Right lobe of liver (tissue), 6 donors: ENCODE measurements at regions not wholly inside any gene's neighbourhood (a gene's known extent, or its start where the extent isn't known, plus 50 kb on each side); places are given as distances from the start of the nearest gene placed in this dataset.
"Not testable (repeated sequence)": the region's sequence is repeated elsewhere in the genome, so short reads cannot be mapped to it uniquely, and the experiment has no call there.

ENCODE experiments used
- ATAC-seq, 4 donors: fragments of 200-7000 bp; cut with Tn5 transposase; one replicate each; pipeline ENCODE4 v1.9.1; 2020; ENCODE audit warnings: mild to moderate bottlenecking in 4 of 4, moderate library complexity in 4 of 4
- DNase-seq, 3 donors: peaks; one replicate each; pipeline ENCODE4 v3.0.0-alpha.2; 2020
- H3K27ac ChIP-seq, 3 donors: fragments of 200-600 bp; one replicate each; pipeline ENCODE4 v1.8.0; 2022
- H3K27me3 ChIP-seq, 2 donors: fragments of 200-600 bp; one replicate each; pipeline ENCODE4 v1.8.0; 2022
- H3K36me3 ChIP-seq, 4 donors: fragments of 200-600 bp; sonication (generic) in 1 of 4; one replicate each; pipeline versions ENCODE4 v1.5.1 to v1.8.0; 2017 to 2022; ENCODE audit warnings: control low read depth in 1 of 4
- H3K4me1 ChIP-seq, 4 donors: fragments of 200-600 bp; sonication (generic) in 1 of 4; one replicate each; pipeline versions ENCODE4 v1.5.1 to v1.8.0; 2017 to 2022; ENCODE audit warnings: control low read depth in 1 of 4
- H3K4me3 ChIP-seq, 3 donors: fragments of 200-600 bp; one replicate each; pipeline ENCODE4 v1.8.0; 2022
- H3K9me3 ChIP-seq, 4 donors: fragments of 200-600 bp; sonication (generic) in 1 of 4; one replicate each; pipeline versions ENCODE4 v1.5.1 to v1.8.0; 2017 to 2022; ENCODE audit warnings: control low read depth in 1 of 4
- POLR2A ChIP-seq: fragments of 450-650 bp; IDR thresholded peaks from one replicate; pipeline ENCODE4 v1.6.1; 2017; ENCODE audit warnings: antibody characterized with exemption, mild to moderate bottlenecking
- WGBS: methylation state at CpG from one replicate; pipeline ENCODE4 v1.1.6; 2018; ENCODE audit warnings: low coverage, low lambda C conversion rate; ENCODE audit not compliant: insufficient coverage; ENCODE audit errors: missing lambda C conversion rate; 5-methylcytosine and 5-hydroxymethylcytosine counted together
- intact Hi-C, 2 donors: fragments of 100-400 bp; cut with DNase I; formaldehyde crosslinking; loops; one replicate each; pipeline versions ENCODE4 v1.11.2 to v1.14.1; 2022
- TF ChIP-seq, protein P1 (sequence below), 4 donors: fragments of 200-600 bp in 3 of 4; fragments of 450-650 bp in 1 of 4; IDR thresholded peaks; one replicate each; pipeline versions ENCODE4 v1.5.1 to v1.8.0; 2016 to 2022; ENCODE audit warnings: antibody characterized with exemption in 4 of 4, mild to moderate bottlenecking in 2 of 4
- donor health status: DM: no; HTN: yes; CAD: no.
- donor health status: DM: no; HTN: no; CAD: no.
- donor health status: DM: no; HTN: no; CAD: no.
- donor health status: DM: no; HTN: yes; CAD: no.
- donor health status: DM: no; HTN: yes; CAD: no.

DNA sequence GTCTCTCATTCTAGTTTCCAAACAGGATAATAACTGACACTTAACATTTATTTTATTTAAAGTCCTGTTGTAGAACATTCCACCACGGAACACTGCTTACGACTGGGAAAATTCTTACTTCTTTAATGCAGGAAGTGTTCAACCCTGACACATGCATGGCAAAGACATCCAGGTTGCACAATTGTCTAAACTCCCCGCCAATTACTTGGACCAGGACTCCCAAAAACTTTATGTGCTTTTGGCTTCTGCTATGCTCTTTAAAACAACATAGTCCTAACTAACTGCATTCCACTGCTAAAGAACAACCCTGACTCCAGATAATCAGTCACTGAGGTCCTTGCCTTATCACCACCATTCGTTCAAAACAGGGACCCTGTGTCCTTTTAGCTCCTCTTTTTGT lies 995.8 kb downstream of the LTN1 start:
- H3K27ac ChIP-seq, DNase-seq, H3K27me3 ChIP-seq, H3K9me3 ChIP-seq, H3K4me1 ChIP-seq, ATAC-seq, intact Hi-C loops, H3K36me3 ChIP-seq, H3K4me3 ChIP-seq: not testable (repeated sequence)
- 67% methylated on average over 4 of the region's 4 CpGs for WGBS

DNA sequence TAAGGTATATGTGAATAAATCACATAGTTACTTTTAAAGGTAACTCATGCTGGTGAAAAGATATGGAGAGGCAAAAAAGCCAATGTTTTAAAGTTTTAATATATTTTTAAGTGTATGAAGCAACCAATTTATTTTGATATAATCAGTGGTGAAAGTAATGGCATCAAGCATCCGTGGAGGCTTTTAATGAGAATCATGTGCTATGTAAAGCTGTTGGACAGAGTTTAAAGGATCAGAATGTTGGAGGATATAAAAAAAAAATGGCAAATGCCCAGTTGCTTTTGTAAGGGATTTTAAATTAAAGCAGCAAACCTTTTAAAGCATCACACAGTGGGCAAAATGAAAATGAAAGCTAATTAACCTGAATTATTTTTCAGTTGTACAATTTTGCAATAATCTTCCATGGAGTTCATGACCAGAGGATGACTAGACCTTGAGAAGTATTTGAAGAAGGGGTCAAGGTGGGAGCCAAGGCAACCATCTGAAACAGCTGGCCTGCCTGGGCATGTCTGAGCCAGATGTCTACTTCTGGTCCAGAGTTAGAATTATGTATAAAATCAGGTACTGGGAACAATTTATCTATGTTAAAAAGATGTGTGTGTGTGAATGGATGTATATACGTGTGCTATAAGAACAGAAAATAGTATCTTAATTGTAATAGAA lies 1007.9 kb downstream of the LTN1 start:
- intact Hi-C loops, H3K9me3 ChIP-seq, H3K36me3 ChIP-seq: not testable (repeated sequence)

DNA sequence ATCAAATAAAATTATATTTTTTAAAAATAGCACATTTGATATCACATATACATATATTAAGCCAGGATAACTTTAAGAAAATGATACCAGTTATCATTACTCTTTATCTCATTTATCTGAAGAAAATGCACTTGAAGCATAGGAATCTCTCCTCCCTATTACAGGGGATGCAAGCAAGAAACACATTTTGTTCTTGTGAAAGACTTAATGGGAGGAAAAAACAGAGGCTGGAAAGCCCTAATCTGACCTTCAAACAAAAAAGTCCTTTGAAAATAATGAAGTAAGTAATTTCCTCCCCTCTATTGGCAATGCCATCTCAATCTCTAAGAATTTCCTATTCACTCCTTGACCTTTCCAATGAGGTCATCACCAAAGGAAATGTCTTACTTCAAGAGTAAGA lies 1012.6 kb upstream of the ADAMTS5 start:
- H3K27ac ChIP-seq, ATAC-seq, H3K27me3 ChIP-seq, H3K4me3 ChIP-seq, H3K4me1 ChIP-seq, DNase-seq, H3K36me3 ChIP-seq, intact Hi-C loops, H3K9me3 ChIP-seq: not testable (repeated sequence)

More for the DNA sequence above, 1007.9 kb downstream of the LTN1 start:
- H3K4me1 ChIP-seq, H3K27ac ChIP-seq, DNase-seq, ATAC-seq, H3K4me3 ChIP-seq, H3K27me3 ChIP-seq: not testable (repeated sequence)
- WGBS: 70% methylated on average over 2 of the region's 2 CpGs

DNA sequence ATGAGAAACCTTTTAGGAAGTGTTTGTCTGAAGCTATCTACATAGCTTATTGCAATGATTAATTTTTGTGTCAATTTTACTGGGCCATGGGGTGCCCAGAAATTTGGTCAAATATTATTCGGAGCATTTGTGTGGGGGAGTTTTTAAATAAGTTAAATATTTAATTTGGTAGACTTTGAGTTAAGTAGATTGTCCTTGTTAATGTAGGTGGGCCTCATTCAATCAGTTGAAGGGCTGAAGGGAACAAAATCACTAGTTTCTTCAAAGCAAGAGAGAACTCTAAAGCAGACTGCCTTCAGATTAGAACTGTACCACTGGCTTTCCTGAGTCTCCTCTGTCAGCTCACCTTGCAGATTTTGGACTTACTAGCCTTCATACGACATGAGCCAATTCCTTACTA lies 1008.6 kb upstream of the ADAMTS5 start:
- Histone ChIP-seq H3K4me1 (no peaks in the 10 kb centered on the region), H3K36me3 (no peaks in the 10 kb centered on the region), H3K4me3 (no peak overlapping the region), H3K9me3 (no peaks in the 10 kb centered on the region), H3K27me3 (no peaks in the 10 kb centered on the region), H3K27ac (no peak overlapping the region)
- no peak for TF ChIP-seq POLR2A
- TF ChIP-seq, protein P1, sequence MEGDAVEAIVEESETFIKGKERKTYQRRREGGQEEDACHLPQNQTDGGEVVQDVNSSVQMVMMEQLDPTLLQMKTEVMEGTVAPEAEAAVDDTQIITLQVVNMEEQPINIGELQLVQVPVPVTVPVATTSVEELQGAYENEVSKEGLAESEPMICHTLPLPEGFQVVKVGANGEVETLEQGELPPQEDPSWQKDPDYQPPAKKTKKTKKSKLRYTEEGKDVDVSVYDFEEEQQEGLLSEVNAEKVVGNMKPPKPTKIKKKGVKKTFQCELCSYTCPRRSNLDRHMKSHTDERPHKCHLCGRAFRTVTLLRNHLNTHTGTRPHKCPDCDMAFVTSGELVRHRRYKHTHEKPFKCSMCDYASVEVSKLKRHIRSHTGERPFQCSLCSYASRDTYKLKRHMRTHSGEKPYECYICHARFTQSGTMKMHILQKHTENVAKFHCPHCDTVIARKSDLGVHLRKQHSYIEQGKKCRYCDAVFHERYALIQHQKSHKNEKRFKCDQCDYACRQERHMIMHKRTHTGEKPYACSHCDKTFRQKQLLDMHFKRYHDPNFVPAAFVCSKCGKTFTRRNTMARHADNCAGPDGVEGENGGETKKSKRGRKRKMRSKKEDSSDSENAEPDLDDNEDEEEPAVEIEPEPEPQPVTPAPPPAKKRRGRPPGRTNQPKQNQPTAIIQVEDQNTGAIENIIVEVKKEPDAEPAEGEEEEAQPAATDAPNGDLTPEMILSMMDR (IDR thresholded peaks at IDR 0.05): no peak
- 81% methylated on average over 2 of the region's 2 CpGs for WGBS
- intact Hi-C loops: no loop called here
- ATAC-seq (no peak), DNase-seq (no peak)

DNA sequence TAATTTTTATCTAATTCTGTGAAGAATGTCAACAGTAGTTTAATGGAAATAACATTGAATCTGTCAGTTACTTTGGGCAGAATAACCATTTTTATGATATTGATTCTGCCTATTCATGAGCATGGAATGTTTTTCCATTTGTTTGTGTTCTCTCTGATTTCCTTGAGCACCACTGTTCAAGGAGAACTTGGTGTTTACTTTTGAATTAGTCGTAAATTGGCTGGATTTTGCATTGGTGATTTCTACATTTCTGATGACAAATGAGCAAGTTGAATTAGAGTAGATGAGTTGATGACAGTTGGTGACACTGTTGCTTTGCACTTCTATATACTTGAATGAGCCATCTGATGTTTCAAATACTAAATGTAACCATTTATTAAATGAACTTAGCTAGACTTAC lies 1007.3 kb upstream of the ADAMTS5 start:
- 42% methylated on average over 1 of the region's 1 CpG for WGBS
- H3K4me1 ChIP-seq, intact Hi-C loops, ATAC-seq, H3K27ac ChIP-seq, H3K36me3 ChIP-seq, H3K4me3 ChIP-seq, H3K27me3 ChIP-seq, H3K9me3 ChIP-seq, DNase-seq: not testable (repeated sequence)

DNA sequence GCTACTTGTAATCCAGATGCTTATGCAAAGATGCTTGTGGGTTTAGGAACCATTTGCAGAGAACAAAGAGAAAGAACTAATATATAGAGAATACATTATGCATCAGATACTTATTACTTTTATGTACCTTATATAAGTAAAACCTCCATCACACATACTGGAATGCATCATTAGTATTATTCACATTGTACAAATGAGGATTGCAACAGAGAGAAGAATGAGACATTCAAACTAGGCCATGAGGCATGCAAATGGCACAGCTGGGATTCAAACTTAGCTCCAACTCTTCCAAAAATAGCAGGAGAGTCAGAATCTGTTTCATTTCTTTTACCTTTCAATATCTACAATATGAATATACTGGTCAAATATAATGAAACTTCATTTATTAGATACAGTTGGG lies 1001.4 kb upstream of the ADAMTS5 start:
- H3K36me3 ChIP-seq, H3K27me3 ChIP-seq, intact Hi-C loops, H3K9me3 ChIP-seq, H3K4me3 ChIP-seq, H3K4me1 ChIP-seq, DNase-seq, ATAC-seq, H3K27ac ChIP-seq: not testable (repeated sequence)

DNA sequence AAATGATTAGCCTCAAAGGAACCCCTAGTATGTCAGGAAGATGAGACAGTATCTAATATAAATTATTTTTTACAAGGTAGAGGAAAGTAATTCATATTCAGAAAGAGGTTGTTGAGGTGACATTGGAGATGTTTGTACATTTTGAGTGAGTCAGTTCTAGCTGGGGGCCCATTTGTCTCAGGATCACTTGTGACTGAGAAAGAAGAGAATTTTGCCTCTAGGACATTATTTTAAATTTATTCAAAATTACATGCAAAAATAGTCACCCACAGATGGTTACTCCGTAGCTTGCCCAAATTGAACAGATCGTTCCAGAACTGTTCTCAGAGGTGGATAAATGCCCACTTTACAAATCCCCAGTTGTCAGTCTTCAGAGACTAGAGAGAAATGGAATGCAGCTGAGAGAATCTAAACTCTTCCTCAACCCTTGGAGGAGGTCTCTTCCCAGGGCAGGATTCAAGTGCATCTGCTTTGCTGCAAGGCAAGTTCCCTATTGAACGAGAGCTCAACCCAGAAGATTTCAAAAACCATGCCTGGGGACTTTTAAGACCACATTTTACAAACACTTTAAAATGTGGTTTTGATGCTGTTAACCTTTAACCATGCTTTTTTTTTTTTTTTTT lies 987.8 kb upstream of the ADAMTS5 start:
- H3K27ac ChIP-seq: no peak overlapping the region
- intact Hi-C loops: no loop called here
- ATAC-seq: no peak
- no peak for TF ChIP-seq POLR2A
- TF ChIP-seq, protein P1 (IDR thresholded peaks at IDR 0.05): no peak
- H3K4me1 ChIP-seq: no peaks in the 10 kb centered on the region
- H3K36me3 ChIP-seq: no peaks in the 10 kb centered on the region
- no peak overlapping the region for H3K4me3 ChIP-seq
- no peaks in the 10 kb centered on the region for H3K9me3 ChIP-seq
- no peak for DNase-seq
- H3K27me3 ChIP-seq: no peaks in the 10 kb centered on the region
- WGBS: 72% methylated on average over 3 of the region's 3 CpGs
